IMR-90 (cell line): ENCODE measurements at regions not wholly inside any gene's neighbourhood (a gene's known extent, or its start where the extent isn't known, plus 50 kb on each side); places are given as distances from the start of the nearest gene placed in this dataset.

Source experiments
- ATAC-seq: fragments of 200-7000 bp; cut with Tn5 transposase; 2 replicates; pipeline ENCODE4 v1.9.1; 2020; ENCODE audit warnings: low read depth, mild to moderate bottlenecking, moderate library complexity
- BruUV-seq: library from RNA; stranded (reverse); fragments of 400-500 nt; replicated peaks from 2 replicates; lab custom pipeline; 2021; lab: Mats Ljungman, UMichigan
- CTCF ChIA-PET: fragments of 300-600 bp; formaldehyde crosslinking; extraction: SDS; loops from one replicate; lab custom pipeline; 2021; ENCODE audit warnings: antibody characterized with exemption; lab: Yijun Ruan, JAX
- POLR2A ChIA-PET: fragments of 300-600 bp; sonication (Branson Sonifier 250); formaldehyde crosslinking; loops from one replicate; lab custom pipeline; 2022; ENCODE audit warnings: antibody characterized with exemption; ENCODE audit not compliant: unreplicated experiment; lab: Charles Lee
- DNase-seq: peaks from one replicate; pipeline ENCODE4 v3.0.0; 2013
- H2AFZ ChIP-seq: replicated peaks from 2 replicates; pipeline ENCODE3; 2013; ENCODE audit warnings: low read length, mild to moderate bottlenecking; ENCODE audit not compliant: poor library complexity
- H2AK5ac ChIP-seq: 2 replicates; pipeline ENCODE4 v1.6.1; 2013; ENCODE audit warnings: low read depth, low read length, inconsistent platforms
- H2AK9ac ChIP-seq: replicated peaks from 2 replicates; pipeline ENCODE3; 2013; ENCODE audit warnings: mild to moderate bottlenecking, low read depth, low read length, moderate library complexity; ENCODE audit not compliant: poor library complexity
- H2BK120ac ChIP-seq: 2 replicates; pipeline ENCODE4 v1.6.1; 2013; ENCODE audit warnings: low read depth, low read length, inconsistent platforms
- H2BK15ac ChIP-seq: 3 replicates; pipeline ENCODE4 v1.6.1; 2013; ENCODE audit warnings: low read depth, low read length, inconsistent platforms
- H2BK20ac ChIP-seq: 2 replicates; pipeline ENCODE4 v1.6.1; 2013; ENCODE audit warnings: low read depth, mild to moderate bottlenecking, inconsistent platforms, low read length, moderate library complexity
- H2BK5ac ChIP-seq: 2 replicates; pipeline ENCODE4 v1.6.1; 2013; ENCODE audit warnings: mild to moderate bottlenecking, low read depth, low read length, inconsistent platforms; ENCODE audit not compliant: poor library complexity, severe bottlenecking
- H3K14ac ChIP-seq: replicated peaks from 2 replicates; pipeline ENCODE4 v1.6.1; 2013; ENCODE audit warnings: low read depth, low read length, inconsistent platforms
- H3K18ac ChIP-seq: 2 replicates; pipeline ENCODE4 v1.6.1; 2013; ENCODE audit warnings: low read depth, low read length, control low read depth
- H3K23ac ChIP-seq: 2 replicates; pipeline ENCODE4 v1.6.1; 2013; ENCODE audit warnings: low read depth, low read length, inconsistent platforms
- H3K27ac ChIP-seq: 2 replicates; pipeline ENCODE4 v1.5.1; 2013; ENCODE audit warnings: mild to moderate bottlenecking, control low read depth, low read length; ENCODE audit not compliant: insufficient read depth
- H3K27me3 ChIP-seq: 2 replicates; pipeline ENCODE4 v1.6.1; 2013; ENCODE audit warnings: low read length; ENCODE audit not compliant: control insufficient read depth, insufficient read depth
- H3K36me3 ChIP-seq: 2 replicates; pipeline ENCODE4 v1.6.1; 2013; ENCODE audit warnings: low read length, mixed read lengths; ENCODE audit not compliant: control insufficient read depth, insufficient read depth
- H3K4ac ChIP-seq: 2 replicates; pipeline ENCODE4 v1.6.1; 2013; ENCODE audit warnings: low read depth, low read length, inconsistent platforms
- H3K4me1 ChIP-seq: 2 replicates; pipeline ENCODE4 v1.6.1; 2013; ENCODE audit warnings: low read length, mixed read lengths; ENCODE audit not compliant: control insufficient read depth, insufficient read depth
- H3K4me2 ChIP-seq: 2 replicates; pipeline ENCODE4 v1.6.1; 2013; ENCODE audit warnings: low read depth, mild to moderate bottlenecking, control low read depth, low read length, moderate library complexity
- H3K4me3 ChIP-seq: 2 replicates; pipeline ENCODE4 v1.5.1; 2013; ENCODE audit warnings: low read depth, mild to moderate bottlenecking, control low read depth, low read length, moderate library complexity; ENCODE audit not compliant: insufficient read depth
- H3K56ac ChIP-seq: 2 replicates; pipeline ENCODE4 v1.6.1; 2013; ENCODE audit warnings: low read length, inconsistent platforms; ENCODE audit not compliant: insufficient read depth; ENCODE audit errors: extremely low read depth
- H3K79me1 ChIP-seq, 2 experiments: 2 replicates each; pipeline ENCODE4 v1.6.1; 2013; ENCODE audit warnings: low read length in 2 of 2, inconsistent platforms in 1 of 2, low read depth in 1 of 2
- H3K9ac ChIP-seq: 2 replicates; pipeline ENCODE4 v1.6.1; 2013; ENCODE audit warnings: low read depth, low read length, control low read depth
- H3K9me1 ChIP-seq: 2 replicates; pipeline ENCODE4 v1.6.1; 2013; ENCODE audit warnings: low read length, inconsistent platforms; ENCODE audit not compliant: insufficient read depth
- H3K9me3 ChIP-seq: 2 replicates; pipeline ENCODE4 v1.6.1; 2013; ENCODE audit warnings: low read length; ENCODE audit not compliant: control insufficient read depth, insufficient read depth
- H4K20me1 ChIP-seq: 2 replicates; pipeline ENCODE4 v1.6.1; 2013; ENCODE audit warnings: low read length, inconsistent platforms; ENCODE audit not compliant: insufficient read depth
- H4K5ac ChIP-seq: 2 replicates; pipeline ENCODE4 v1.6.1; 2013; ENCODE audit warnings: mild to moderate bottlenecking, low read depth, low read length, control low read depth
- H4K8ac ChIP-seq, 2 experiments: 2 replicates each; pipeline ENCODE4 v1.6.1; 2013; ENCODE audit warnings: low read depth in 2 of 2, low read length in 2 of 2, control low read depth in 1 of 2, inconsistent platforms in 1 of 2
- H4K91ac ChIP-seq: 2 replicates; pipeline ENCODE4 v1.6.1; 2013; ENCODE audit warnings: low read depth, low read length, inconsistent platforms; ENCODE audit not compliant: insufficient read depth
- BHLHE40 ChIP-seq: fragments of 150-350 bp; IDR thresholded peaks from 2 replicates; pipeline ENCODE4 v1.6.1; 2016; ENCODE audit warnings: mild to moderate bottlenecking, low read depth, low read length
- CTCF ChIP-seq: conservative IDR thresholded peaks from 2 replicates; pipeline ENCODE4 v1.5.1; 2012; ENCODE audit warnings: mild to moderate bottlenecking, low read depth, low read length, improper control_type of control experiment
- ELK1 ChIP-seq: fragments of 150-350 bp; IDR thresholded peaks from 2 replicates; pipeline ENCODE4 v1.6.1; 2016; ENCODE audit warnings: low read depth, mild to moderate bottlenecking, low read length, moderate library complexity, borderline replicate concordance
- MAZ ChIP-seq: IDR thresholded peaks from 2 replicates; pipeline ENCODE4 v1.6.1; 2012; ENCODE audit warnings: low read depth, mild to moderate bottlenecking, low read length, improper control_type of control experiment, moderate library complexity, borderline replicate concordance
- MXI1 ChIP-seq: IDR thresholded peaks from 2 replicates; pipeline ENCODE4 v1.6.1; 2012; ENCODE audit warnings: low read depth, mild to moderate bottlenecking, low read length, moderate library complexity, borderline replicate concordance
- NFE2L2 ChIP-seq: fragments of 150-350 bp; IDR thresholded peaks from 2 replicates; pipeline ENCODE4 v1.6.1; 2016; ENCODE audit warnings: low read depth, mild to moderate bottlenecking, low read length
- RAD21 ChIP-seq: IDR thresholded peaks from 2 replicates; pipeline ENCODE4 v1.6.1; 2012; ENCODE audit warnings: low read length, improper control_type of control experiment
- RCOR1 ChIP-seq: IDR thresholded peaks from 2 replicates; pipeline ENCODE4 v1.6.1; 2012; ENCODE audit warnings: mild to moderate bottlenecking, low read length, improper control_type of control experiment; ENCODE audit not compliant: insufficient replicate concordance
- USF2 ChIP-seq: fragments of 150-350 bp; IDR thresholded peaks from 2 replicates; pipeline ENCODE4 v1.6.1; 2017; ENCODE audit warnings: mild to moderate bottlenecking, antibody characterized with exemption, low read length, low read depth
- WGBS, 2 experiments: methylation state at CpG; one replicate each; pipeline versions ENCODE4 v1.1.5 to v1.1.7; 2013; ENCODE audit warnings: missing lambda C conversion rate in 2 of 2; ENCODE audit not compliant: insufficient read length in 1 of 2; ENCODE audit errors: extremely low coverage in 2 of 2; 5-methylcytosine and 5-hydroxymethylcytosine counted together
- dilution Hi-C: fragments of 300-500 bp; cut with HindIII; formaldehyde crosslinking; loops from one replicate; pipeline ENCODE4 v1.14.3; 2018; ENCODE audit warnings: low sequenced_read_pairs; ENCODE audit not compliant: unreplicated experiment
- in situ Hi-C: fragments of 300-500 bp; cut with MboI; formaldehyde crosslinking; loops from 3 replicates; pipeline ENCODE4 v1.14.3; 2019; ENCODE audit warnings: low sequenced_read_pairs, inconsistent platforms, mixed read lengths
- intact Hi-C: fragments of 100-400 bp; cut with micrococcal nuclease; formaldehyde crosslinking; loops from 2 replicates; pipeline ENCODE4 v1.10.0; 2022

- Histone ChIP-seq H4K5ac (no peak overlapping the region), H3K27me3 (no peaks in the 10 kb centered on the region), H2AK9ac (no peak overlapping the region), H3K9me3 (no peaks in the 10 kb centered on the region), H3K9ac (no peak overlapping the region), H2BK15ac (no peak overlapping the region), H3K4ac (no peak overlapping the region), H3K79me1 (no peaks in the 10 kb centered on the region), H4K91ac (no peak overlapping the region), H3K27ac (no peak overlapping the region), H2BK5ac (no peak overlapping the region), H3K4me1 (no peaks in the 10 kb centered on the region), H2AFZ (no peak overlapping the region), H3K9me1 (no peaks in the 10 kb centered on the region), H4K8ac (no peak overlapping the region), H3K18ac (no peak overlapping the region), H3K56ac (no peak overlapping the region), H3K23ac (no peak overlapping the region), H2BK20ac (no peak overlapping the region), H2AK5ac (no peak overlapping the region), H4K20me1 (no peaks in the 10 kb centered on the region), H3K4me2 (no peak overlapping the region), H3K4me3 (no peak overlapping the region), H2BK120ac (no peak overlapping the region), H3K36me3 (no peaks in the 10 kb centered on the region), H3K14ac (no peak overlapping the region)
- ChIA-PET CTCF (no interaction called here), POLR2A (no interaction called here)
- intact Hi-C loops = no loop called here
- in situ Hi-C loops = no loop called here
- DNase-seq (no peak), ATAC-seq (no peak)
- BruUV-seq = no TSS peak
- TF ChIP-seq MXI1 (no peak), RCOR1 (no peak), USF2 (no peak), CTCF (no peak), NFE2L2 (no peak), ELK1 (no peak), RAD21 (no peak), BHLHE40 (no peak), MAZ (no peak)
- dilution Hi-C loops = no loop called here
- WGBS, 2 experiments = 90% methylated on average over 2 of the region's 5 CpGs; no CpG with 5 or more reads in 1 of the 2 experiments
These were observed 136.8 kb upstream of the IGSF21 start for GRCh38 chr1:17970757-17971156.
